ENCODE measurements at regions not wholly inside any gene's neighbourhood (a gene's known extent, or its start where the extent isn't known, plus 50 kb on each side); places are given as distances from the start of the nearest gene placed in this dataset.
A peak's percentile ranks its signal among the peaks of the same experiment; 100 is the strongest.

- no peaks in the 10 kb centered on the region for H3K27me3 Mint-ChIP-seq (ENCODE audit: low read depth)
- DNase-seq (ENCODE audit: low read depth, low spot score), result no peak
Observed at GRCh38 chr9:73259086-73259696, 107.5 kb downstream of the ANXA1 start.

GRCh38 chr9:73260506-73260905 is 108.8 kb downstream of the ANXA1 start:
- TF ChIP-seq, protein P1, sequence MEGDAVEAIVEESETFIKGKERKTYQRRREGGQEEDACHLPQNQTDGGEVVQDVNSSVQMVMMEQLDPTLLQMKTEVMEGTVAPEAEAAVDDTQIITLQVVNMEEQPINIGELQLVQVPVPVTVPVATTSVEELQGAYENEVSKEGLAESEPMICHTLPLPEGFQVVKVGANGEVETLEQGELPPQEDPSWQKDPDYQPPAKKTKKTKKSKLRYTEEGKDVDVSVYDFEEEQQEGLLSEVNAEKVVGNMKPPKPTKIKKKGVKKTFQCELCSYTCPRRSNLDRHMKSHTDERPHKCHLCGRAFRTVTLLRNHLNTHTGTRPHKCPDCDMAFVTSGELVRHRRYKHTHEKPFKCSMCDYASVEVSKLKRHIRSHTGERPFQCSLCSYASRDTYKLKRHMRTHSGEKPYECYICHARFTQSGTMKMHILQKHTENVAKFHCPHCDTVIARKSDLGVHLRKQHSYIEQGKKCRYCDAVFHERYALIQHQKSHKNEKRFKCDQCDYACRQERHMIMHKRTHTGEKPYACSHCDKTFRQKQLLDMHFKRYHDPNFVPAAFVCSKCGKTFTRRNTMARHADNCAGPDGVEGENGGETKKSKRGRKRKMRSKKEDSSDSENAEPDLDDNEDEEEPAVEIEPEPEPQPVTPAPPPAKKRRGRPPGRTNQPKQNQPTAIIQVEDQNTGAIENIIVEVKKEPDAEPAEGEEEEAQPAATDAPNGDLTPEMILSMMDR (conservative IDR thresholded peaks at IDR 0.05), result no peak
- no peak overlapping the region for H3K27ac Mint-ChIP-seq (ENCODE audit: unreplicated experiment)
- H3K9me3 Mint-ChIP-seq, result peaks cover 9% of the 10 kb centered on the region
- H3K36me3 Mint-ChIP-seq (ENCODE audit: low read depth), result peaks cover 2% of the 10 kb centered on the region
- DNase-seq (ENCODE audit: low read depth, low spot score), result no peak
- no peaks in the 10 kb centered on the region for H3K4me1 Mint-ChIP-seq
- H3K4me3 Mint-ChIP-seq, result no peak overlapping the region
- no peaks in the 10 kb centered on the region for H3K27me3 Mint-ChIP-seq (ENCODE audit: low read depth)

More at GRCh38 chr9:73259086-73259696, 107.5 kb downstream of the ANXA1 start:
- H3K4me1 Mint-ChIP-seq, result no peaks in the 10 kb centered on the region
- peaks cover 2% of the 10 kb centered on the region for H3K36me3 Mint-ChIP-seq (ENCODE audit: low read depth)
- H3K27ac Mint-ChIP-seq (ENCODE audit: unreplicated experiment), result no peak overlapping the region
- peaks cover 8% of the 10 kb centered on the region for H3K9me3 Mint-ChIP-seq
- TF ChIP-seq, protein P1 (conservative IDR thresholded peaks at IDR 0.05), result no peak
- no peak overlapping the region for H3K4me3 Mint-ChIP-seq

DNA sequence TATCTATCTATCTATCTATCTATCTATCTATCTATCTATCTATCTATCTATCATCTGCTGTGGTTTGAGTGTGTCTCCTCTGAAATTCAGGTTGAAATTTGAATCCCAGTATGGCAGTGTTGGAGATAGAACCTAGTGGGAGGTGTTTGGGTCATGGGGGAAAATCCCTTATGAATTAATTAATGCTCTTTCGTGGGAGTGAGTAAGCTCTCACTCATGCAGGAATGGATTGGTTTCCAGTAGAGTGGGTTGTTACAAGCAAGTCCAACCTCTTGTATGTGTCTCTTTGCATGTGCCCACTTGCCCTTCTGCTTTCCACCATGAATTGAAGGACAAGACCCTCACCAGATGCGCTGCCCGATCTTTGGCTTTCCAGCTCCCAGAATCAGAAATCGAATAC is 113.0 kb downstream of the ANXA1 start:
- H3K27me3 Mint-ChIP-seq (ENCODE audit: low read depth), result no peaks in the 10 kb centered on the region
- no peak for DNase-seq (ENCODE audit: low read depth, low spot score)
- H3K27ac Mint-ChIP-seq (ENCODE audit: unreplicated experiment), result no peak overlapping the region
- TF ChIP-seq, protein P1 (conservative IDR thresholded peaks at IDR 0.05), result no peak
- no peaks in the 10 kb centered on the region for H3K36me3 Mint-ChIP-seq (ENCODE audit: low read depth)
- H3K4me1 Mint-ChIP-seq, result no peaks in the 10 kb centered on the region
- no peak overlapping the region for H3K4me3 Mint-ChIP-seq
- peaks cover 2% of the 10 kb centered on the region for H3K9me3 Mint-ChIP-seq

DNA sequence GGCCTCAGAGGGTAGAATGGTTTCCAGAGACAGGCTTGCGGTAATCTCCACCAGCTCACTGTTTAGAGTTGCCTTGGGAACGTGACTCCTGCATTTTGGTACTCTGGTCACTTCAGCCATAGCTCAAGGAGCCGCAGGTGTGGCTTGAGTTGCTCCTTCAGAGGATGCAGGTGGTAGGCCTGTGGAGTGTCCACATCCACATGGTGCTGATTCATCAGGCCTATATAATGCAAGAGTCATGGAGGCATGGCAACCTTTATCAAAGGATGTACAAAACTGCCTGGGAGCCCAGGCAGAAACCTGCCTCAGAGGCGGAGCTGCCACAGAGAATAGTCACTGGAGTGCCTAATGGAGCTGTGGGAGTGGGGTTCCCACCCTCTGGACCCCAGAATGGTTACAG is 114.2 kb downstream of the ANXA1 start:
- TF ChIP-seq, protein P1 (conservative IDR thresholded peaks at IDR 0.05), result no peak
- no peaks in the 10 kb centered on the region for H3K4me1 Mint-ChIP-seq
- no peaks in the 10 kb centered on the region for H3K36me3 Mint-ChIP-seq (ENCODE audit: low read depth)
- no peak overlapping the region for H3K4me3 Mint-ChIP-seq
- no peak overlapping the region for H3K27ac Mint-ChIP-seq (ENCODE audit: unreplicated experiment)
- H3K9me3 Mint-ChIP-seq, result peaks cover 2% of the 10 kb centered on the region
- H3K27me3 Mint-ChIP-seq (ENCODE audit: low read depth), result no peaks in the 10 kb centered on the region
- no peak for DNase-seq (ENCODE audit: low read depth, low spot score)

GRCh38 chr9:73269430-73270101 is 117.9 kb downstream of the ANXA1 start:
- Mint-ChIP-seq H3K4me3 (no peak overlapping the region), H3K4me1 (no peaks in the 10 kb centered on the region), H3K9me3 (peaks cover 2% of the 10 kb centered on the region), H3K36me3 (ENCODE audit: low read depth) (no peaks in the 10 kb centered on the region), H3K27me3 (ENCODE audit: low read depth) (no peaks in the 10 kb centered on the region), H3K27ac (ENCODE audit: unreplicated experiment) (no peak overlapping the region)
- TF ChIP-seq, protein P1 (conservative IDR thresholded peaks at IDR 0.05), result peak; percentile 65
- DNase-seq (ENCODE audit: low read depth, low spot score), result no peak

All from neural crest cell (in vitro differentiated cells).